CD4-positive, alpha-beta T cell treated with Interleukin-12 subunit alpha and Interleukin-12 subunit beta, for 1 hour (primary cell): ENCODE measurements at regions not wholly inside any gene's neighbourhood (a gene's known extent, or its start where the extent isn't known, plus 50 kb on each side); places are given as distances from the start of the nearest gene placed in this dataset.
A peak's percentile ranks its signal among the peaks of the same experiment; 100 is the strongest.
"Not testable (repeated sequence)": the region's sequence is repeated elsewhere in the genome, so short reads cannot be mapped to it uniquely, and the experiment has no call there.

ENCODE experiments used
- DNase-seq: peaks from one replicate; pipeline ENCODE4 v3.0.0-alpha.2; 2020

DNA sequence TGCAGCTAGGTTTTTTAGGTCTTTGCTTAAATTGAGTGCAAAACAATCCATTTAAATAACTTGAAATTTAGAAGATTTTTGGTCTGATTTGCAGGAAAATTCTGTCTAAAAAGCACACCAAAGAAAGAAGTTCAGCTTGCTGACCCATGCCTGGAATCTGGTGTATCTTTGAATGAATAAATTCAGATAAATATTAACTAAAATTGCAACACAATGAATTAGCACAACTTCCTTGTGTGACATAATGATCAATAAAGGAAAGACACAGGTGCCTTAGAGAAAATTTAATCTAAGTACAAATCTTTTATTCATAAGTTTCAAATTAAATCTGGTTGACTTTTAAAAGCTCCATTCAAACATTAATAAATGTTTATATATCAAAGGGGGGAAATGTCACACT lies 791.5 kb upstream of the LCORL start:
- no peak for DNase-seq

DNA sequence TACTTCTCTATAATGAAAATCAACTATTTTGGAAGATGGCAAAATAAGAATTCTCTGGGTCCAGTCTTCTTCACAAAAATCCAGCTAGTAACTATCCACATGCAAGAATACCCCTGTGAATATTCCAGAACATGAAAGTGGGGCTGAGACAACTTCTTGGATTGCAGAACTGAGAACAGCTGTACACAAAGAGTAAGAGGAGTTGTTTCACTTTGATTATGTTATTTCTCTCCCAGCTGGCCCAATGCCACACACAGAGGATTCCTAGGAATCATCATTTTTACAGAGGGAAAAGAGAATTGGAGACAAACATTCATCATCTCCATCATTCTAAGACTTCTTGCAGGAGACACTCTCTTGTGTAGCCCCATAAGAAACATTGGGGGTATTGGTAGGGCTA lies 782.2 kb upstream of the LCORL start:
- DNase-seq: no peak

DNA sequence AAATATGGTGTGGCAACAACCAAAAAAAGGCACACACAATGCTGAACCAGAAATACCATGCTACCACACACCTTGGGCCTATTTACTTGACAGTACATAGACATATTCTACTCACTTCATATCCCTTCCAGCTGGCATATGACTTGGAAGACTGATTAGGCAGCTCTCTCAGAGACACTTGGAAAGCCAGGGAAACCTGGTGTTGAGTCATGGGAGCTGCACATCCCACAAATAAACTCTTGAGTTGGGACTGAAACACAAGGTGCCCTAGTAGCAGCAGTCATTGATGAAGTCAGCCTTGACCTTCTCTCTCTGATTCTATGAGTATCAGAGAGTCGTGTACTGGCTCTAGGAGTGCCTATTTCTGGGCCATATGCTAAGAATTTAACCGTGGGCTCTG lies 776.6 kb upstream of the LCORL start:
- no peak for DNase-seq

DNA sequence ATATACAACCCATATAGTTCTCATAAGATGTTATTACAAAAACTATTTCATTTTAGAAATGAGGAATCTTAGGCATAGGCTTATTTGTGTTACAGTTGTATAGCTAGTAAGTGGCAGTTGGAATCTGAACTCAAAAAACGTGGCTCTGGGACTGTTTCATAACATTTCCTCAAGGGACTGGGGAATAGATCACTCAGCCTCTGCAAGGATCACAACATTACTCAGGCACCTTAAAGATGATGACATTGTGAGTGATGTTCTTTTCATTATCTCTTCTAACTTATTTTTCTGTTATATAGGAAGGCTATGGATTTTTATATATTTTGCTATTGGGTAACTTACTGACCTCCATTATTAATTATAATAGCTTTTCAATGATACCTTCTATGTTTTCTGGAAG lies 774.2 kb upstream of the LCORL start:
- DNase-seq: no peak

DNA sequence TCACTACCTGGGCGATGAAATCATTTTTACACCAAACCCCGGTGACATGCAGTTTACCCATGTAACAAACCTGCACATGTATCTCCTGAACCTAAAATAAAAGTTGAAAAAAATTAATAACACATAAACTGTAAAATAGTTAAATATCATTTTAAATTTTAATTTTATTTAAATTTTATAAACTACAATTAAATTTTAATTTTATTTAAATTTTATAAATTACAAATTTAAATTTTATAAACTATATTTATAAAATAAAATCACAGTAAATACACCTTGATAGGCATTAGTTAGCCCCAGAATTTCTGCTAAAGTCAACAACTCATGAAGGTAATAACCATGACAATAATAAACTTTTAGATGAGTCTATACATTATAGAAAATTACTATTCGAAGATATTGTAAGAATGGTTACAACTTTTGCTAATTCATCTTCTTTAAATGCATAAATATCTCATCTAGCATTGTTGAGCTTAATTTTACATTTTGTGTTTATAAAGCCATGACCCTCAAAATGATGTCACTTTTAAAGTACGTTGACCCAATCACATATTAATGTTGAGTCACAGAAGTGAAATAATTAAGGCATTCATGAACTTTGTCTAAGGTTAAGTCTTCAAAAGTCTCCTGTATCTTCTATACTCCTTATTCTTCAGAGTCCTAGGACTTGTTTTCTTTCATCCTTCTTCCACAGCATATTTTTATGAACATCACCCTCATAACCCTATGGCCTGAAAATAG lies 755.8 kb upstream of the LCORL start:
- no peak for DNase-seq

DNA sequence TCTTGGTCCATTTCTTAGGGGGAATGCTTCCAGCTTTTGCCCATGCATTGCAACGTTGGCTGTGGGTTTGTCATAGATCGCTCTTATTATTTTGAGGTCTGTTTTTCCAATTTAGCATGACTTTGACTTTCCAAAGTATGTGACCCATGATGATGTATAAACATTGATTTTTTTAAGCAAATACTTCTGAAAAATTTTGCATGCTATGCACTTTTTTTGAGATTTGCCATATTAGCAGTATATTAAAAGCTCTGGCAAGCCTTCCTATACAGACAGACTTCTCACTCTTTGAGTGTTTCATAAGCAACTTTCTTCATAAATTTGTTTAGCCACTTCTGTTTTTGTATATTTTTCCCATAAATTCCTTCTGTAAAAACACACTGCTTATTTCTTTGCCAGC lies 746.4 kb upstream of the LCORL start:
- DNase-seq: no peak

DNA sequence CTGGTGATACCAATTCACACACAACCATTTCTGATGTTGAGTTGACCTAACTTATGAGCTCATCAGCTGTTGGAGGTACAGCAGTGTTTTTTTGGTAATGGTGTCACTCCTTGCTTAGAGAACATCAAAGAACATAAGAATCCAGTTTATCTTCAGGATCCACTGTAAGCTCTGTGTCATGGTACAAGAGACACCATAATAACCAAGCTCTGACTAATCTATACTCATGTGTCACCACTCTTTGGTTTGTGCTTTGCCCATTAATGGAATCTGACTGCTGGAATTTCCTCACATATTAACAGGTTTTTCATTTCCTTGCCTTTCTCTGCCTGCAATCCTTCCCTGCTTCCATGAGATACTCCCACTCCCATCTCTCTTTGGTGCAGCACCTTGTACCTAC lies 735.1 kb upstream of the LCORL start:
- no peak for DNase-seq

DNA sequence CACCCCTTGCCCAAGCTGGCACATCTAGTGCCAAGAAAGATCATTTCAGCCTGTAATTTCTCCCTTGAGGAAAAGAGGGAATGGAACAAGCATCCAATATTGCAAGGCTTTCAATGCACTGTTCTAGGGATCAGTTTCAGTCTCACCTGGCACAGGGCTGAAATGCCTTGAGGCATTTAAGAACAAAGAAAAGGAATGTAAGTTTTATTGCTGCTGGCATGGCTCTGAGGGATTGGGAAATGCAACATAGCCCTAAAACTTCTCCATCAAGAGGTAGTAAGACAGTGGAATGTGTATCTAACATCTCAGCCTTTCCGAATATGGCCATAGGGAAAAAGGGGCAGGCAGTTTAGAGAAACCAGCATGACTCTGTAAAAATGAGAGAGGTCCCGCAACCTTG lies 732.6 kb upstream of the LCORL start:
- no peak for DNase-seq

DNA sequence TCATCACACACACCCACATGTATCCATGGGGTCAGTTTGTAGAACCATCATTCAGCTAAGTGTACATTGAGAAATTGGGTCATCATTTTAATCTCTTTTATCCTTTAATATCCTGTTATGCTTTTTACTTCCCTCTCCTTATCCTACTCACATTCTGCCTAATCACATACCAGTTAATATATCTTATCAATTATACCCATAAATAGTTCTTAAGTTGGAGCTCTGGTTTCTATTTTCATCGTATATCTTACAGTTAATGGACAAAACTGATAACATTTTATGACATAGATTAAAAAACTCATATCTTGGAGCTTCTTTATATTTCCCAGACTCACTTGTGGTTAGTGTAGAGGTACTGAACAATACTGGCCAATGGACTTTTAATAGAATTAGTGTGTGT lies 729.5 kb upstream of the LCORL start:
- no peak for DNase-seq

DNA sequence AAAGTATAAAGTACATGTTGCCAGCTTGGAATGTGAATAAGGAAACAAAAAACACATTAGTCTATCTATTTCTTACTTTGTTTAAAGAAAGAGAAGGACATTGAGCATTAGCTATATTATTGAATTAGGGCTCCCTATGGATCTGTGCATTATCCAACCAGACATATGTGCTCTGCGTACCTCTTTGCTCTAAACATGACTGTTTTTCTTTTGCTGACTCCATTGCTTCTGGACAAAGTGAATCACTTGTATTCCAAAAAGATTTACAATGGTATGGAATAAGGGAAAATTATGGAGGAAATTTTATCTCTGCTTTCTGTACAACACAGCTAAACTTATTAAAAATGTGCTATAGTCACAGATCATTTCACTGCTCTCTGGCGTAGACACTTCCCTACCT lies 727.8 kb upstream of the LCORL start:
- no peak for DNase-seq

DNA sequence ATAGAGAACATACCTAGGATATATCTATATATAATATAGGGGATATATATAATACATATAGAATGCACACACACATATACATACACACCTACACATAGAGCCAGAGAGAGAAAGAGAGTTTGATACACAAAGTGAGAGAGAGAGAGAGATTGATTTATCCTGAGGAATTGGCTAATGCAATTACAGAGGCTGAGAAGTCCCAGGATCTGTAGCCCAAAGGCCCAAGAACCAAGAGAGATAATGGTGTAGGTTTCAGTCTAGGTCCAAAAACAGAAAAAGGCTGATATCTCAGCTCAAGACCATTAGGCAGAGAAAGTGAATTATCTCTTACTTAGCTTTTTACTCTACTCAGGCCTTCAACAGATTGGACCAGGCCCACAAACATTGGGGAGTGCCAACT lies 715.0 kb upstream of the LCORL start:
- no peak for DNase-seq

DNA sequence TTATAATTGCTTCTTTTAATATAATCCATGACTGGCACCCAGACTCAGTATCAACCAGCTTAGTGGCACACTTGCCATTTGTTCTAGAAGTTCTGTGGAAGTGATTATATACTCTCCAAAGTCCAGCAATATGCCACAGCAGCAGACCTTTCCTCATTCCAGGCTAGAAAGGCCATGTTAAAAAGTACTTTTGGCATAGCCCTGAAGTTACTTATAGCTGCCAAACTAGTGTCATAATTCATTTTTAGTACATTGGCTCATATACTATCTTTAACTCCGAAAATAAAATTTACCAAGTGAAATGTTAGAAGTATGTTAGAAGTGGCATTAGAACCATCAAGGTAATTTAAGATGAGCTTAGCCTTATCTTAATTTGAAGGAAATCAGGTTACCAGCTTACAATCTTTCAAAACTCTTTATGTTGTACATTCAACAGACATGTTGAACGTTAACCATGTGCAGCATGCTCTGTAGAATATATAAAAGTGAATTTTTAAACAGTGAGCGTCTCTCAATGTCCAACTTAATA lies 714.2 kb upstream of the LCORL start:
- no peak for DNase-seq

DNA sequence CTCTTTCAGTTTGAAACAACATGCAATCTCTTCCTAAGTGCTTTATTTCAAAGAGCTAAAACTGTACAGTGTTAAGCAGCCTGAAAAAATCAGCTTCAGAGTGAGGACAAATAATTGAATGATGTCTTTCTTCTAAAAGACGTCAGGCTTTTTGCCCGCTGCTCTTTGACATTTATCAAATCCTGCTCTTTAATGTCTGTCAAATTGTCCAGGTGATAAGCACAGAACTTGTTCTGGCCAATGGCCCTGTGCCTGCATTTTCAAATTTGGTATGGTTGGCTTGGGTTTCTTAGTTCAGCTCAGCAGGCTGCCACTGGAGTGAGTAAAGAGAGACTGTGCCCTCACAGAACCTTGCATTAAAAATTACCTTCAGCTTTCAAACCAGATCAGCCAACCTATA lies 712.9 kb upstream of the LCORL start:
- no peak for DNase-seq

DNA sequence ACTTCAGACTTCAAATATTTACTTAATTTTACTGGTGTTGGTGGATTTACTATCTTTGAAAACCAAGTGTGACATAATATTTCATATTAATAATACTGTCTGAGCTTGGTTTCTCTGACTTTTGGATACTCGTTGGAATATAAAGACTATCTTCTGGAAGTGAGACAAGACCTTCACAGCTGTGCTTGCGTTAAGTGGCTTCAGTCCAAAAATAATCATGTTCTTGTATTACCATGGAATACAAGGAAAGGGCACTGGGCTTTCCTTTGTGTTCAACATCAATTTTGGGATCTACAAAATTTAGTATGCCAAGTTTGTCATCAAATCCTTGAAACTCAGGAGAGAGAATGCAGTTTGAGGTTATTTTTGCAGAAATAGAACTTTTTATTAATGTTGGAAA lies 712.4 kb upstream of the LCORL start:
- no peak for DNase-seq

DNA sequence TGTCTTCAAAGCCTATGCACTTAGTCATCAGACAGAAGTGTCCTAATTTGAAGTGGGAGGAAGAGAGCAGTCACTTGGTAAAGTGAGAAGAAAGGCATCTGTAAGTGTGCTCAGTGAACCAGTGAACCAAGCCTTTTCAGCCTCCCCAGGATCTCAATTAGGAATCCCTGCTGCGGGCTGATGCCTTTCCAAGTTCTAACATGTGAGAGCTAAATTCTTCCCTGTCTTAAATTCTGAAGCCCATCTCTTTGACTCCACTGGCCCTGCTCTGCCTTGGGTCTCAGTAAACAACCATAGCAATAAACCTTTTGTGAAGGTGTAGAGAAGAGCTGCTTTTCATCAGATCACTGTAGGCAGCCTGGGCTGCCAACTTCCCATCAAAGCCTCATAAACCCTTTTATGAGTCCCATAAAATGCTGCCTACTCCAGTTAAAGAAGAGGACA lies 701.2 kb upstream of the LCORL start:
- no peak for DNase-seq

DNA sequence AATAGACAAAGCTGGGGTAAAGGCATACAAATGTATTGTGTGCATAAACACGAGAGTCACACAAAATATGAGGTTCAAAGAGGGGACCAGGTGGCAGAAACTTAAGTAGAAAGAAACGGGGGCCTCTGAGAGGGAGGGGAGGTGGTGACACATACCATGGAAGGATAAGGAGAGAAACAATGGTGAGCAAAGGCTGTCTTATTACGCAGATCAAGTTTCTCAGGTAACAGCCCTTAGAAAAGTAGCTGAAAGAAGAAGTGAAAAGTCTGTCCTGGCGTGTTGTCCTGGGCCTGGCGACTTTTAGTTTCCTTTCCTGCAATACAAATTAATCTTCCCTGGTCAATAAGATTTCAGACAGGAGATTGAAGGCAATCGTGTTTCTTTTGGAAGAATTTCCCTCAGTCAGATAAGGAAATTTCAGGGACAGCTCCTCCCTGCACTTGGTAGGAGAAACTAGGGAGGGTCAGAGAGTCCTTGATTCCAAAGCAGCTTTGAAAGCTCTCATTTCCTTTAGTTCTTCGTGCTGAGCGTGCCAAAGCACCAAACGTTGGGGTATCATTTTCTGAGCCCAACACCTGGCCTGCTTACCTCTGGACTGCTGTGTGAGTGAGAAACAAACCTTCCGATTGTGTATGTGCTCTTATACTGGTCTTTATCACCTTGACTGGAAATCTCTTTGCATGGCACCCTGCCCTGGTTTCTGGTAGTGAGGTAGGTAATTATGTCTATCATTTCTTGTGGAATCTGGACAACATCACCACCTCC lies 676.7 kb upstream of the LCORL start:
- no peak for DNase-seq

DNA sequence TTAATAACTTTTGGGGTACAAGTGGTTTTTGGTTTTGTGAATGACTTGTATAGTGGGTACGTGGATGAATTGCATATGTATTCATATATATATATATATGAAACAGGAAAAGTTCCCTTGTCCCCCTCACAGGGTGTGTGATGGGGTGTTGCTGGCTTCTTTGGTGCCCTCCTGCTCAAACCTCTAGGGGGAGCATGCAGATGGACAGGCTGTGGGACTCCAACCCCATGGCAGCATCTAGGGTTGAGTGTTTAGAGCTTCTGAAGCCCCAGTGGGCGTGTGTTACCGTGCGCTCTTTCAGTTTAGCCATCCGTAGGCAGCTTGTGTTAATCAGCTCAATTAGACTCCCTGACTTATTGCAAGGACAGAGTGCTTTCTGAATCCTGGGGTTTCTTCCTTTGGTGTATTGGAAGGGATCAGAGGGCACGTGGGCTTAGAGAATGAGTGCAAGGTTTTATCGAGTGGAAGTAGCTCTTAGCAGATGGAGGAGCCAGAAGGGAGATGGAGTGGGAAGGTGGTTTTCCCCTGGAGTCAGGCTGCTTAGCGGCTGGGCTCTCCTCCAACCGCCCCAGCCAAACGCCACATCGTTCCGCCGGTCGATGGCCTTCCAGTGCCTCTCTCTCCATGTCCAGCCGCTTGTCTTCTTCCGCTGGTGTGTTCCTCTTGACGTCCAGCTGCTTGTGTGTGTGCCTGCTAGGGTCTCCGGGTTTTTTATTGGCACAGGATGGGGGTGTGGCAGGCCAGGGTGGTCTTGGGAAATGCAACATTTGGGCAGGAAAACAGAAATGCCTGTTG lies 674.4 kb upstream of the LCORL start:
- no peak for DNase-seq

DNA sequence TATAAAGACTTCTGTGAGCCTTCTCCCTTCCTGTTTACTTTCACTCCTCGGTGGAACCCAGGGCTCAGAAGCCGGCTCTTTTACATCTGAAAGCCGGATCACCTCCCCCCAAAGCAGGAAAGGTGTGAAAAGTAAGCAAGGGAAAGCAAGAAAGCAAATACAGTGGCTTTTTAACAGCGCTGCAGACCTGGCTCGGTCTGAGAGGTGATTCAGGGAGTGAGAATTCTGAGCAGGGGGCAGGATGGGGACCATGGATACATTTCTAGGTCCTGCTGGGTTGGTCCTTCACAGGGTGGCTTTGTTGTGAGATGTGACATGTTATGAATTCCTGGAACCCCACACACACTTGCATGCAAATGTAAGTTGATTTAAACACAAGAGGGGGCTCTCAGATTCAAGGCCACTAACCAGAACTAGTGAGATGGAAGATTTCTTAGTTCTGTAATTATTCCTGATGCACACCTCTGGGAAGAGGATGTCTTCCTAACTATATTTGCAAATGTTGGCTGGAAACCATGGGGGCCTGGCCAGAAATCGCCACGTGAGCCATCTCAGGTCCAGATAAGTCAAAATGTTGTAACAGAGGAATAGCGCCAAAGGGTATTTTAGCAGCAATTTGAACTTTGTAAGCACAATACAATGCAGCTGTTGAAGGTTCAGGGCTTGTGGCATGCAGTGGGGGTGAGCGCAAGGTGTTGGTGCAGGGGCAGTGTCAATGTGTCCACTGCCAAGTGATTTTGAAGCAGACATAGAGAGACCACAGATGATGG lies 670.1 kb upstream of the LCORL start:
- DNase-seq: no peak

DNA sequence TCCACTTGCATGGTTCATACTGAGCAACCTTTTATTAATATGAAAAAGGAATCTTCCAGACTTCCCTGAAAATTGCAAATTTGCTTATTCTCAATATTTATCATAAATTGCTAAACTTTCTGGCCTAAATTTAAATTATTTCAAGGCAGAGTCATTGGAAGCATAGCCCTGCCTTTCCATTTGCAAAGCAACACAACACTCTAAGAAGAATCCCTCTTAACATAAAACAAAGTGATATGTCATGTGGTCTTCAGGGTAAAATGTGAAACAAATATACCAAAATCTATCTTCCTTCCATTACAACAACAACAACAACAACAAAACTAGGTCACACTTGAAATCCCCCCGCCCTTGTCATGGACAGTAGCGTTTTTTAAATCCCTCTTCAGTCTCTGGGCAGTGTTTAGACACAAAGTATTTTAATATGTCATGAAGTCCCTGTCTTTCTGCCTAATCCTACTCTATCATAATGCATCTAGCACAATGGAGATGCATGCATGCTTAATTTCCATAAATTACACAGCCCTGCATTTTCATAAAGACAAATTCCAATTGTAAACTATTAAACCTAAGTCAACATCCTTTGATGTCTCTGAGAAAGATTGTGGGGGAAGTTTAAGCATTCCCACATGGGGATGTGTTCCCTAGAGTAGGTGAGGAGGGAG lies 668.9 kb upstream of the LCORL start:
- no peak for DNase-seq

DNA sequence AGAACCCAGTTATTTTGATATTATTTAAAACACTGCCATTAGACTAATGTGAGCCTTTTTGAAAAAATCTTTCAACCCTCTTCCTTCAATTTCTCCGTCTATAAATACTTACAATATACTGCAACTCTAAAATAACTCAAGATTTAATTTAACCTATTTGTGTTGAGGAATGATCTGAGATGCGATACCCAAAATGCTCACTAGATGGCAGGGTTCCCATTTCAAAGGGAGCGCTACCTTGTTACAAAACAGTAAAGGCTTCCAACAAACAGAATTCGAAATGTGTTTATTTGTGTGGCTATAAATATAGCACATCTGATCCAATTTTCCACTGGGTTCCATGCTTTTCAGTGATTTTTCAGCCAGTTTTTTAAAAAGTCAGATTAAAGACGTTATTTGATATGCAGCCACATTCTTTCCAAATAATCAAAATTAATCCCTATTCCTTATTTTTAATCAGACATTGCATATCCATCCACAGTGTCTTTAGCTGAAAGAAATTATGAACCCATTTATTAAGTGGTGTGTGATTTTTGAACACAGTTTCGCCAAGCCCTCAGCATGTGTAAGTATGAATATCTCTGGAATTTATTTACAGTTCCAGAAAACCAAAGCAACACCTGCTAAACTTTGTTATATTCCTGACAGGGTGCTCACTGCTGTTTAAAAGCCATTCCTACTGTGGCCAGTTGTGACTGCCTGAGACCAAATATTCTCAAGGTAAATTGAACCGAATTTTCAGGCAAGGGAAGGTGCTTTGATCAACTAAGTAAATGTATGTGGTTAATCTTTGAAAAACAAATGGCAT lies 668.0 kb upstream of the LCORL start:
- DNase-seq: peak; percentile 36

DNA sequence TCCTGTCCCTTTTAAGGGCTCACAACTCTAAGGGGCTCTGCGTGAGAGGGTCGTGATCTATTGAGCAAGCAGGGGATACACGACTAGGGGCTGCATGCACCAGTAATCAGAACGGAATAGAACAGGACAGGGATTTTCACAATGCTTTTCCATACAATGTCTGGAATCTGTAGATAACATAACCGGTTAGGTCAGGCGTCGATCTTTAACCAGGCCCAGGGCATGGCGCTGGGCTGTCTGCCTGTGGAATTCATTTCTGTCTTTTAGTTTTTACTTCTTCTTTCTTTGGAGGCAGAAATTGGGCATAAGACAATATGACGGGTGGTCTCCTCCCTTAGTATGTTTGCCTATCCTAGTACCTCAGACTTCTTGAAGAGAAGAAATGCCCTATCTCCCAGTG lies 666.8 kb upstream of the LCORL start:
- DNase-seq: not testable (repeated sequence)
